ENCODE measurements at regions not wholly inside any gene's neighbourhood (a gene's known extent, or its start where the extent isn't known, plus 50 kb on each side); places are given as distances from the start of the nearest gene placed in this dataset.
"Not testable (repeated sequence)": the region's sequence is repeated elsewhere in the genome, so short reads cannot be mapped to it uniquely, and the experiment has no call there.

- no peak for TF ChIP-seq CTCF (IDR thresholded peaks at IDR 0.05)
- DNase-seq (ENCODE audit: low spot score) (no peak), ATAC-seq (ENCODE audit: low FRiP score) (no peak)
These were observed 98.3 kb upstream of the UGP2 start for GRCh38 chr2:63743170-63743981.

- ATAC-seq (ENCODE audit: low FRiP score) (no peak), DNase-seq (ENCODE audit: low spot score) (no peak)
- no peak for TF ChIP-seq CTCF (IDR thresholded peaks at IDR 0.05)
These were observed 97.4 kb upstream of the UGP2 start for GRCh38 chr2:63743982-63744966.

GRCh38 chr2:63746548-63746947 is 95.1 kb upstream of the UGP2 start:
- DNase-seq (ENCODE audit: low spot score); ATAC-seq (ENCODE audit: low FRiP score): not testable (repeated sequence)

- TF ChIP-seq CTCF (IDR thresholded peaks at IDR 0.05): no peak
- DNase-seq (ENCODE audit: low spot score) (no peak), ATAC-seq (ENCODE audit: low FRiP score) (no peak)
These were observed 89.8 kb upstream of the UGP2 start for GRCh38 chr2:63751901-63752300.

- no peak for TF ChIP-seq CTCF (IDR thresholded peaks at IDR 0.05)
- no peak for ATAC-seq (ENCODE audit: low FRiP score)
- DNase-seq (ENCODE audit: low spot score): no peak
These were observed 86.5 kb upstream of the UGP2 start for GRCh38 chr2:63755216-63755615.

- DNase-seq (ENCODE audit: low spot score) (no peak), ATAC-seq (ENCODE audit: low FRiP score) (no peak)
- no peak for TF ChIP-seq CTCF (IDR thresholded peaks at IDR 0.05)
These were observed 85.7 kb upstream of the UGP2 start for GRCh38 chr2:63755965-63756364.

GRCh38 chr2:63763391-63763941 is 78.2 kb upstream of the UGP2 start:
- DNase-seq (ENCODE audit: low spot score) (no peak), ATAC-seq (ENCODE audit: low FRiP score) (no peak)
- no peak for TF ChIP-seq CTCF (IDR thresholded peaks at IDR 0.05)

All from omental fat pad (tissue), 3 donors.